ENCODE measurements at regions not wholly inside any gene's neighbourhood (a gene's known extent, or its start where the extent isn't known, plus 50 kb on each side); places are given as distances from the start of the nearest gene placed in this dataset.

GRCh38 chr4:189088780-189089179, 851.9 kb upstream of the FRG1 start:
- Histone ChIP-seq H3K9me3 (ENCODE audit: control insufficient read depth in 2 of 2, low read length in 2 of 2) (no peaks in the 10 kb centered on the region), H3K27me3 (ENCODE audit: control insufficient read depth in 2 of 2, insufficient read depth in 2 of 2, low read length in 2 of 2) (no peaks in the 10 kb centered on the region), H3K4me1 (ENCODE audit: control insufficient read depth in 2 of 2, insufficient read depth in 2 of 2, low read length in 2 of 2) (no peaks in the 10 kb centered on the region), H3K9ac (ENCODE audit: low read depth in 1 of 2, low read length in 2 of 2) (no peak overlapping the region), H3K36me3 (ENCODE audit: control insufficient read depth in 2 of 2, insufficient read depth in 2 of 2, low read length in 2 of 2) (no peaks in the 10 kb centered on the region), H3K4me3 (ENCODE audit: low read length in 2 of 2) (no peak overlapping the region), H3K27ac (ENCODE audit: low read depth in 2 of 2, low read length in 2 of 2) (no peak overlapping the region)

DNA sequence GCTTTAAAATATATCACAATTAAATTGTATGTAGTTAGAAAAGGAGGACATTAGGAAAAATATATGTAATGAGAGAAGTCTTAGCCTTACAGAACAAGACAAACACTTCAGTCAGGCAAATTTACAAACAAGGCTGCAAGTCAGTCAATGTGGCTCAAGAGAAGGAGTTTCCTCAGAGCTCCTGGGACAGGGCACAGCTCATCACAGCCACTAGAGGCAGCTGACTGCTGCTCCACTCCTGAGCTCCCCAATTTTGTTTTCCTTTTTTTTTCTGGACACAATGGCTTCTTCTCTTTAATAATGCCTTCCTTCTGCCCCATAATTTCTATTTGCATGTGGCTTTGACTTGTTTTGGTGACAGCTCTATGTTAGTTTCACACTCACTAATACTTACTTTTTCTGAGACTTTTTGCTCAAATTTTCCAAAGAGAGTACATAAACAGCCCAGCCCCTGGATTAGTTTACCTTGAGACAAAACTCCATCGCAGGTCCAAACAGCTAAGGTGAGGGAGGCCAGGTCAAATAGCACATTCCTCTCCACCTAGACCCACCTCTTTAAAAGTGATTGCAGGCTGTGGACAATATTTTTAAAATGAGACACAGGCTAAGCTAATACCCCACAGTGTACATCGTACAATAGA, 850.4 kb upstream of the FRG1 start:
- no peaks in the 10 kb centered on the region for H3K36me3 ChIP-seq (ENCODE audit: control insufficient read depth in 2 of 2, insufficient read depth in 2 of 2, low read length in 2 of 2)
- H3K9me3 ChIP-seq (ENCODE audit: control insufficient read depth in 2 of 2, low read length in 2 of 2), result peaks cover 0 to 4% of the 10 kb centered on the region in 2 donors
- H3K4me1 ChIP-seq (ENCODE audit: control insufficient read depth in 2 of 2, insufficient read depth in 2 of 2, low read length in 2 of 2), result no peaks in the 10 kb centered on the region
- no peak overlapping the region for H3K27ac ChIP-seq (ENCODE audit: low read depth in 2 of 2, low read length in 2 of 2)
- H3K27me3 ChIP-seq (ENCODE audit: control insufficient read depth in 2 of 2, insufficient read depth in 2 of 2, low read length in 2 of 2), result no peaks in the 10 kb centered on the region
- H3K4me3 ChIP-seq (ENCODE audit: low read length in 2 of 2), result no peak overlapping the region
- no peak overlapping the region for H3K9ac ChIP-seq (ENCODE audit: low read depth in 1 of 2, low read length in 2 of 2)

- H3K4me1 ChIP-seq (ENCODE audit: control insufficient read depth in 2 of 2, insufficient read depth in 2 of 2, low read length in 2 of 2), result no peaks in the 10 kb centered on the region
- H3K4me3 ChIP-seq (ENCODE audit: low read length in 2 of 2), result no peak overlapping the region
- peaks cover 0 to 4% of the 10 kb centered on the region in 2 donors for H3K9me3 ChIP-seq (ENCODE audit: control insufficient read depth in 2 of 2, low read length in 2 of 2)
- no peaks in the 10 kb centered on the region for H3K36me3 ChIP-seq (ENCODE audit: control insufficient read depth in 2 of 2, insufficient read depth in 2 of 2, low read length in 2 of 2)
- H3K27me3 ChIP-seq (ENCODE audit: control insufficient read depth in 2 of 2, insufficient read depth in 2 of 2, low read length in 2 of 2), result no peaks in the 10 kb centered on the region
- H3K27ac ChIP-seq (ENCODE audit: low read depth in 2 of 2, low read length in 2 of 2), result no peak overlapping the region
- no peak overlapping the region for H3K9ac ChIP-seq (ENCODE audit: low read depth in 1 of 2, low read length in 2 of 2)
Measured at GRCh38 chr4:189092581-189092980, 848.1 kb upstream of the FRG1 start.

DNA sequence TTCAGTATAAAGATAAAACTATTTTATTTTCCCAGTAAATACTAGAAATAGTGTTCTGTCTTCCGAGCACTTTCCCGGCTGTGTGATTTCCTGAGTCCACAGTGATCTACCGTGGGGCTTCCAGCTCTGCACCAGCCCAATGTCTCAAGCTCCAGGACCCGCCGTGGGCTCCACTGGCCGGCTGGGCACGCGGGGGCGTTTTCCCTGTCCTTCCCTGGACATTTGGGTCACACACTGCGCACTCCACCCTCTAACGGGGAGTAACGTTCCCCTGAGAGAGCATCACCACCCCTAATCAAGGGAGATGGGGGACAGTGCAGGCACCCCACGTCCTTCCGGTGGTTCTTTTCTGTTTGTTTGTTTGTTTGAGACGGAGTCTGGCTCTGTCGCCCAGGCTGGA, 844.6 kb upstream of the FRG1 start:
- Histone ChIP-seq H3K27ac (ENCODE audit: low read depth in 2 of 2, low read length in 2 of 2) (no peak overlapping the region), H3K4me1 (ENCODE audit: control insufficient read depth in 2 of 2, insufficient read depth in 2 of 2, low read length in 2 of 2) (no peaks in the 10 kb centered on the region), H3K9ac (ENCODE audit: low read depth in 1 of 2, low read length in 2 of 2) (no peak overlapping the region), H3K27me3 (ENCODE audit: control insufficient read depth in 2 of 2, insufficient read depth in 2 of 2, low read length in 2 of 2) (no peaks in the 10 kb centered on the region), H3K36me3 (ENCODE audit: control insufficient read depth in 2 of 2, insufficient read depth in 2 of 2, low read length in 2 of 2) (no peaks in the 10 kb centered on the region), H3K9me3 (ENCODE audit: control insufficient read depth in 2 of 2, low read length in 2 of 2) (peaks cover 0 to 4% of the 10 kb centered on the region in 2 donors), H3K4me3 (ENCODE audit: low read length in 2 of 2) (no peak overlapping the region)

DNA sequence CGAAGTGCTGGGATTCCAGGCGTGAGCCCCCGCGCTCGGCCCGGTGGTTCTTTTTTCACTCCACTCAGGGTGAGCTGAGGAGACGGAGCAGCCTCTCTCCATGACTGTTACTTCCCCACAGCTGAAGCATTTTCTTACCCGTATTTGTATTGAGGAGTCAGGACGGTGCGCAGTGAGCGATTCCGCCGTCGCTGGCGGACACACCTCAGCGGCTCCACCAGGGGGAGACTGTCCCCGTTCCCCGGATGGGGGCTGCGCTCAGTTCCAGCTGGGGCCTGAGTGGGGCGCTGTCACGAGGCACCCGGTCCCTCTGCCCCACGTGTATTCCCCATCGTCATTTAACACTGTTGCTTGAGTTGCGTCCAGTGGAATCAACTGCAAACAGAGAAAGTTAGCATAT, 844.0 kb upstream of the FRG1 start:
- Histone ChIP-seq H3K4me3 (ENCODE audit: low read length in 2 of 2) (no peak overlapping the region), H3K9me3 (ENCODE audit: control insufficient read depth in 2 of 2, low read length in 2 of 2) (peaks cover 0 to 4% of the 10 kb centered on the region in 2 donors), H3K27me3 (ENCODE audit: control insufficient read depth in 2 of 2, insufficient read depth in 2 of 2, low read length in 2 of 2) (no peaks in the 10 kb centered on the region), H3K9ac (ENCODE audit: low read depth in 1 of 2, low read length in 2 of 2) (no peak overlapping the region), H3K4me1 (ENCODE audit: control insufficient read depth in 2 of 2, insufficient read depth in 2 of 2, low read length in 2 of 2) (no peaks in the 10 kb centered on the region), H3K36me3 (ENCODE audit: control insufficient read depth in 2 of 2, insufficient read depth in 2 of 2, low read length in 2 of 2) (no peaks in the 10 kb centered on the region), H3K27ac (ENCODE audit: low read depth in 2 of 2, low read length in 2 of 2) (no peak overlapping the region)

DNA sequence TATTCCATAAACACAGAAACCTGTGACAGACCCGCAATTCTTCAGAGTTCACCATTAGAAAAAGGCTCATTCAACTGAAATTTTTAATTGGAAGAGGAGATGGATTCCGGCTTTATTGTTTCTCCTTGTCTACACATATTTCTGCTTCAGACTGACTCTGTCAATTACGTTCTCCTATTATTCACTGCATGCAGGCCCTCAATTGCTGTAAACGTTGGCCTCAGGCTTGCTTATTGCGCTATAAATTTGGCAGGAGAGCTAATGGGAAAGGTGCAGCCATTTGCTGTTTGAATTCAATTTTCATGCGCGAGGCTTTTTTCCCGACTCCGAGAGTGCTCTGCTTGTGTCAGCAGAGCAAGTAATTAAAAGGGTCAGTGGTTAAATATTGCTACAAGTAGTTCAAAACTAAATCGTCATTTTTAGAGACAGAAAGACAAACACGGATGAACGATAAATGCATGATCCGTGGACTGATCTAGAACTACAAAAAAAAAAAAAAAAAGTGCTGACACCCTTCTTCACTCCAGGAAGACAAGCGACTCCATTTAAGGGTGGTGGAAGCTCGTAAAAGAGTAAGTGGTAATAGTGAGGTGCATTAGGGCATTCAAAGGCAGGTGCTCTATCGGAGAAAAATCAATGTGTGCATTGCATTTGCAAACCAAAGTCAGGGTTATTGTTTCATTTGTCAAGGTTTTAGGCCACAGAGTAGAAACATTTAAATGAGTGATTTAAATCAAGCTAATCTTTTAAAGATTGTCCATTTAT, 841.6 kb upstream of the FRG1 start:
- no peaks in the 10 kb centered on the region for H3K4me1 ChIP-seq (ENCODE audit: control insufficient read depth in 2 of 2, insufficient read depth in 2 of 2, low read length in 2 of 2)
- no peaks in the 10 kb centered on the region for H3K36me3 ChIP-seq (ENCODE audit: control insufficient read depth in 2 of 2, insufficient read depth in 2 of 2, low read length in 2 of 2)
- no peak overlapping the region for H3K4me3 ChIP-seq (ENCODE audit: low read length in 2 of 2)
- H3K9ac ChIP-seq (ENCODE audit: low read depth in 1 of 2, low read length in 2 of 2), result no peak overlapping the region
- peaks cover 0 to 4% of the 10 kb centered on the region in 2 donors for H3K9me3 ChIP-seq (ENCODE audit: control insufficient read depth in 2 of 2, low read length in 2 of 2)
- no peak overlapping the region for H3K27ac ChIP-seq (ENCODE audit: low read depth in 2 of 2, low read length in 2 of 2)
- no peaks in the 10 kb centered on the region for H3K27me3 ChIP-seq (ENCODE audit: control insufficient read depth in 2 of 2, insufficient read depth in 2 of 2, low read length in 2 of 2)

- no peaks in the 10 kb centered on the region for H3K9me3 ChIP-seq (ENCODE audit: control insufficient read depth in 2 of 2, low read length in 2 of 2)
- no peaks in the 10 kb centered on the region for H3K27me3 ChIP-seq (ENCODE audit: control insufficient read depth in 2 of 2, insufficient read depth in 2 of 2, low read length in 2 of 2)
- H3K4me3 ChIP-seq (ENCODE audit: low read length in 2 of 2), result no peak overlapping the region
- no peaks in the 10 kb centered on the region for H3K36me3 ChIP-seq (ENCODE audit: control insufficient read depth in 2 of 2, insufficient read depth in 2 of 2, low read length in 2 of 2)
- no peak overlapping the region for H3K27ac ChIP-seq (ENCODE audit: low read depth in 2 of 2, low read length in 2 of 2)
- H3K4me1 ChIP-seq (ENCODE audit: control insufficient read depth in 2 of 2, insufficient read depth in 2 of 2, low read length in 2 of 2), result no peaks in the 10 kb centered on the region
- H3K9ac ChIP-seq (ENCODE audit: low read depth in 1 of 2, low read length in 2 of 2), result no peak overlapping the region
Measured at GRCh38 chr4:189113389-189113888, 827.2 kb upstream of the FRG1 start.

- Histone ChIP-seq H3K4me3 (ENCODE audit: low read length in 2 of 2) (no peak overlapping the region), H3K4me1 (ENCODE audit: control insufficient read depth in 2 of 2, insufficient read depth in 2 of 2, low read length in 2 of 2) (no peaks in the 10 kb centered on the region), H3K9me3 (ENCODE audit: control insufficient read depth in 2 of 2, low read length in 2 of 2) (no peaks in the 10 kb centered on the region), H3K27me3 (ENCODE audit: control insufficient read depth in 2 of 2, insufficient read depth in 2 of 2, low read length in 2 of 2) (no peaks in the 10 kb centered on the region), H3K27ac (ENCODE audit: low read depth in 2 of 2, low read length in 2 of 2) (no peak overlapping the region), H3K36me3 (ENCODE audit: control insufficient read depth in 2 of 2, insufficient read depth in 2 of 2, low read length in 2 of 2) (no peaks in the 10 kb centered on the region), H3K9ac (ENCODE audit: low read depth in 1 of 2, low read length in 2 of 2) (no peak overlapping the region)
Measured at GRCh38 chr4:189117426-189117825, 823.2 kb upstream of the FRG1 start.

DNA sequence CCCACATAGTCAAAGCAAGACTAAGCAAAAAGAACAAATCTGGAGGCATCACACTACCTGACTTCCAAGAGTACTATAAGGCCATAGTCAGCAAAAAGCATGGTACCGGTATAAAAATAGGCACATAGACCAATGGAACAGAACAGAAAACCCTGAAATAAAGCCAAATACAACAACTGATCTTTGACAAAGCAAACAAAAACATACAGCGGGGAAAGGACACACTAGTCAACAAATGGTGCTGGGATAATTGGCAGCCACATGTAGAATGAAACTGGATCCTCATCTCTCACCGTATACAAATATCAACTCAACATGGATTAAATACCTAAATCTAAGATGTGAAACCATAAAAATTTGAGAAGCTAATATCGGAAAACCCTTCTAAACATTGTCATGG, 819.3 kb upstream of the FRG1 start:
- no peak overlapping the region for H3K9ac ChIP-seq (ENCODE audit: low read depth in 1 of 2, low read length in 2 of 2)
- H3K36me3 ChIP-seq (ENCODE audit: control insufficient read depth in 2 of 2, insufficient read depth in 2 of 2, low read length in 2 of 2), result no peaks in the 10 kb centered on the region
- no peaks in the 10 kb centered on the region for H3K9me3 ChIP-seq (ENCODE audit: control insufficient read depth in 2 of 2, low read length in 2 of 2)
- no peaks in the 10 kb centered on the region for H3K27me3 ChIP-seq (ENCODE audit: control insufficient read depth in 2 of 2, insufficient read depth in 2 of 2, low read length in 2 of 2)
- no peak overlapping the region for H3K4me3 ChIP-seq (ENCODE audit: low read length in 2 of 2)
- no peak overlapping the region for H3K27ac ChIP-seq (ENCODE audit: low read depth in 2 of 2, low read length in 2 of 2)
- no peaks in the 10 kb centered on the region for H3K4me1 ChIP-seq (ENCODE audit: control insufficient read depth in 2 of 2, insufficient read depth in 2 of 2, low read length in 2 of 2)

- H3K27ac ChIP-seq (ENCODE audit: low read depth in 2 of 2, low read length in 2 of 2), result no peak overlapping the region
- H3K27me3 ChIP-seq (ENCODE audit: control insufficient read depth in 2 of 2, insufficient read depth in 2 of 2, low read length in 2 of 2), result no peaks in the 10 kb centered on the region
- no peaks in the 10 kb centered on the region for H3K4me1 ChIP-seq (ENCODE audit: control insufficient read depth in 2 of 2, insufficient read depth in 2 of 2, low read length in 2 of 2)
- H3K36me3 ChIP-seq (ENCODE audit: control insufficient read depth in 2 of 2, insufficient read depth in 2 of 2, low read length in 2 of 2), result no peaks in the 10 kb centered on the region
- H3K9me3 ChIP-seq (ENCODE audit: control insufficient read depth in 2 of 2, low read length in 2 of 2), result no peaks in the 10 kb centered on the region
- no peak overlapping the region for H3K4me3 ChIP-seq (ENCODE audit: low read length in 2 of 2)
- no peak overlapping the region for H3K9ac ChIP-seq (ENCODE audit: low read depth in 1 of 2, low read length in 2 of 2)
Measured at GRCh38 chr4:189124149-189124758, 816.4 kb upstream of the FRG1 start.

Measured in mucosa of rectum (tissue), 2 donors.